ENCODE measurements at regions not wholly inside any gene's neighbourhood (a gene's known extent, or its start where the extent isn't known, plus 50 kb on each side); places are given as distances from the start of the nearest gene placed in this dataset.

GRCh38 chr18:2091937-2092336 is 479.4 kb downstream of the METTL4 start:
- no peak for DNase-seq (ENCODE audit: low read depth in 1 of 2, low spot score in 1 of 2)
- Histone ChIP-seq H3K4me3 (replicated peaks; ENCODE audit: insufficient read depth, low read length) (no peak overlapping the region), H3K27me3 (ENCODE audit: insufficient read depth, poor library complexity, severe bottlenecking) (no peaks in the 10 kb centered on the region), H3K27ac (replicated peaks) (no peak overlapping the region)
- no peak for TF ChIP-seq GABPA (IDR thresholded peaks at IDR 0.05; ENCODE audit: low read depth)
- TF ChIP-seq REST (IDR thresholded peaks at IDR 0.05; ENCODE audit: insufficient replicate concordance, low read depth), result no peak
- TF ChIP-seq SPI1 (IDR thresholded peaks at IDR 0.05; ENCODE audit: borderline replicate concordance, low read depth), result no peak
- TF ChIP-seq CTCF (IDR thresholded peaks at IDR 0.05; ENCODE audit: insufficient read depth, low read length), result no peak
- no peak for TF ChIP-seq POLR2AphosphoS5 (IDR thresholded peaks at IDR 0.05; ENCODE audit: low read depth)

DNA sequence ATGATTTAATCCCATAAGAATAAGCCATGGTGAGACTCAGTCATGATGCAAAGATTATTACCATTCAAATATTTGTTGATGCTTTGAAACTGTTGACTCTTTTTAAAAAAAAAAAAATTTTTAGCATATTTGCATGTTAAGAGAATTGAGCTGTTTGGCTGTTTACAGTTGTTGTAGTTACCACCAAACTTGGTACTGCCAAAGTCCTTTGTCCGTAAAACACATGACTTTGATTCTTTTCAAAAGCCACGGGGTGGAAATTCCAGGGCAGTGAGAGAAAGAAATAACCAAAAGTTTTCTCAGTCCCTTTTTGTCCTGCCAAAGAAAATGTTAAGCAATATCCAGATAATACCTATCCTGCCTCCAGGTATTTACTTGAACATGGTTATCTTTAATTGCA is 474.8 kb downstream of the METTL4 start:
- DNase-seq (ENCODE audit: low read depth in 1 of 2, low spot score in 1 of 2), result no peak
- no peak overlapping the region for H3K4me3 ChIP-seq (replicated peaks; ENCODE audit: insufficient read depth, low read length)
- TF ChIP-seq SPI1 (IDR thresholded peaks at IDR 0.05; ENCODE audit: borderline replicate concordance, low read depth), result no peak
- no peak for TF ChIP-seq POLR2AphosphoS5 (IDR thresholded peaks at IDR 0.05; ENCODE audit: low read depth)
- no peak for TF ChIP-seq REST (IDR thresholded peaks at IDR 0.05; ENCODE audit: insufficient replicate concordance, low read depth)
- no peak for TF ChIP-seq GABPA (IDR thresholded peaks at IDR 0.05; ENCODE audit: low read depth)
- TF ChIP-seq CTCF (IDR thresholded peaks at IDR 0.05; ENCODE audit: insufficient read depth, low read length), result no peak
- H3K27ac ChIP-seq (replicated peaks), result no peak overlapping the region
- H3K27me3 ChIP-seq (ENCODE audit: insufficient read depth, poor library complexity, severe bottlenecking), result no peaks in the 10 kb centered on the region

DNA sequence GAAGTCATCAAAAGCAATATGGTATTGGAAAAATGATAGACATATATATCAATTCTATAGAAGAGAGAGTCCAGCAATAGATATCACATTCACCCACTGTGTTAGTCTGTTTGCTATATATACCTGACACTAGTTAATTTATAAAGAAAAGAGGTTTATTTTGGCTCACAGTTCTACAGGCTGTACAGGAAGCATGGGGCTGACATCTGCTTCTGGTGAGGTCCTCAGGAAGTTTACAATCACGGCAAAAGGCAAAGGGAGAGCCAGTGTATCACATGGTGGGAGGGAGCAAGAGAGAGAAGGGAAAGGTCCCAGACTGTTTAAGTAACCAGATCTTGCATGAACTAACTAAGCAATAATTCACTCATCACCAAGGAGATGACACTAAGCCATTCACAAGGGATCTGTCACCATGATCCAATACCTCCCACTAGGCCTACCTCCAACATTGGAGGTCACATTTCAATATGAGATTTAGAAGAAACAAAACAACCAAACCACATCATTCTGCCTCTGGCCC is 470.6 kb downstream of the METTL4 start:
- TF ChIP-seq REST (IDR thresholded peaks at IDR 0.05; ENCODE audit: insufficient replicate concordance, low read depth), result no peak
- no peak for TF ChIP-seq CTCF (IDR thresholded peaks at IDR 0.05; ENCODE audit: insufficient read depth, low read length)
- no peak for TF ChIP-seq POLR2AphosphoS5 (IDR thresholded peaks at IDR 0.05; ENCODE audit: low read depth)
- no peak for TF ChIP-seq GABPA (IDR thresholded peaks at IDR 0.05; ENCODE audit: low read depth)
- no peak for TF ChIP-seq SPI1 (IDR thresholded peaks at IDR 0.05; ENCODE audit: borderline replicate concordance, low read depth)
- no peak for DNase-seq (ENCODE audit: low read depth in 1 of 2, low spot score in 1 of 2)
- Histone ChIP-seq H3K4me3 (replicated peaks; ENCODE audit: insufficient read depth, low read length) (no peak overlapping the region), H3K27ac (replicated peaks) (no peak overlapping the region), H3K27me3 (ENCODE audit: insufficient read depth, poor library complexity, severe bottlenecking) (no peaks in the 10 kb centered on the region)

Measured in HL-60 (cell line).